HCEC 1CT (cell line): ENCODE measurements at regions not wholly inside any gene's neighbourhood (a gene's known extent, or its start where the extent isn't known, plus 50 kb on each side); places are given as distances from the start of the nearest gene placed in this dataset.
"Not testable (repeated sequence)": the region's sequence is repeated elsewhere in the genome, so short reads cannot be mapped to it uniquely, and the experiment has no call there.

Experiments used
- DNase-seq: peaks from one replicate; pipeline ENCODE4 v3.0.0-alpha.2; 2017

GRCh38 chr1:177708406-177708805 lies 261.5 kb downstream of the SEC16B start:
- DNase-seq: no peak

GRCh38 chr1:177706977-177707376 lies 262.9 kb downstream of the SEC16B start:
- DNase-seq: no peak

GRCh38 chr1:177705839-177706238 lies 264.0 kb downstream of the SEC16B start:
- no peak for DNase-seq

- no peak for DNase-seq
These were observed 265.9 kb downstream of the SEC16B start for GRCh38 chr1:177703888-177704446.

- no peak for DNase-seq
These were observed 268.1 kb downstream of the SEC16B start for GRCh38 chr1:177701654-177702353.

GRCh38 chr1:177700856-177701255 lies 269.0 kb downstream of the SEC16B start:
- DNase-seq: no peak

GRCh38 chr1:177690996-177691395 lies 278.9 kb downstream of the SEC16B start:
- no peak for DNase-seq

- DNase-seq: no peak
These were observed 282.3 kb downstream of the SEC16B start for GRCh38 chr1:177687544-177687943.

- DNase-seq: no peak
These were observed 282.9 kb downstream of the SEC16B start for GRCh38 chr1:177686933-177687332.

- DNase-seq: no peak
These were observed 300.7 kb downstream of the SEC16B start for GRCh38 chr1:177669161-177669560.

GRCh38 chr1:177665935-177666334 lies 303.9 kb downstream of the SEC16B start:
- no peak for DNase-seq

- DNase-seq: not testable (repeated sequence)
These were observed 305.1 kb downstream of the SEC16B start for GRCh38 chr1:177664742-177665141.

- DNase-seq: no peak
These were observed 309.7 kb downstream of the SEC16B start for GRCh38 chr1:177660188-177660587.

- no peak for DNase-seq
These were observed 310.6 kb downstream of the SEC16B start for GRCh38 chr1:177659281-177659680.

GRCh38 chr1:177656598-177656997 lies 313.3 kb downstream of the SEC16B start:
- no peak for DNase-seq

- DNase-seq: no peak
These were observed 318.9 kb downstream of the SEC16B start for GRCh38 chr1:177650947-177651346.

- no peak for DNase-seq
These were observed 321.1 kb downstream of the SEC16B start for GRCh38 chr1:177648731-177649265.

GRCh38 chr1:177648138-177648537 lies 321.7 kb downstream of the SEC16B start:
- no peak for DNase-seq

- no peak for DNase-seq
These were observed 322.8 kb downstream of the SEC16B start for GRCh38 chr1:177646757-177647730.

GRCh38 chr1:177645491-177646190 lies 324.2 kb downstream of the SEC16B start:
- DNase-seq: no peak

- no peak for DNase-seq
These were observed 329.2 kb downstream of the SEC16B start for GRCh38 chr1:177640687-177641086.

GRCh38 chr1:177634151-177634550 lies 335.7 kb downstream of the SEC16B start:
- DNase-seq: not testable (repeated sequence)
